OCI-LY3 (cell line): ENCODE measurements at regions not wholly inside any gene's neighbourhood (a gene's known extent, or its start where the extent isn't known, plus 50 kb on each side); places are given as distances from the start of the nearest gene placed in this dataset.

Source experiments
- CTCF ChIP-seq: fragments of 200-600, 300-600 bp; sonication (generic); IDR thresholded peaks from 2 replicates; pipeline ENCODE4 v1.5.1; 2014; ENCODE audit warnings: antibody characterized with exemption, low read length, low read depth
- EZH2phosphoT487 ChIP-seq: fragments of 200-600 bp; shearing (Covaris generic); IDR thresholded peaks from 2 replicates; pipeline ENCODE4 v1.6.1; 2018; ENCODE audit warnings: antibody characterized with exemption, mixed run types, low read depth

DNA sequence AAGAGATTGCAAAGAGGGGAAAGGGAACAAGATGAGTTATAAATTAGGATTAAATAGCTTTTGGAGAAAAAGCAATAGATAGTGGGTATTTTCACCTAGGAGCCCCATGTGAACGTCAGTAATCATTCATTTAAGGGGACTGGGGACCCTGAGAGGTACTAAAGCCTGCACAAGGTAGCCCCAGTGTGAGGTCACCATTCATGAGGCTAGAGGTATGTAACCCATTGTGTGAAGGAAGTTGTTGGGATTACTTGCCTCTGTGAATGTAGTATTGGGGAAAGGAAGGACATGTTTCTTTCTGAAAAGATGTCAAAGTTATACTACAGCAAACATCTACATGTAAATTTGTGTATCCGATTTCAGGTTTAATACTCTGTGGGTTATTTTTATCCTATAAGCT lies 276.8 kb downstream of the TBX15 start:
- TF ChIP-seq CTCF (no peak), EZH2phosphoT487 (no peak)
